HT1080 (cell line): ENCODE measurements at regions not wholly inside any gene's neighbourhood (a gene's known extent, or its start where the extent isn't known, plus 50 kb on each side); places are given as distances from the start of the nearest gene placed in this dataset.
"Not testable (repeated sequence)": the region's sequence is repeated elsewhere in the genome, so short reads cannot be mapped to it uniquely, and the experiment has no call there.

Experiments
- DNase-seq: peaks from one replicate; pipeline ENCODE4 v3.0.0-alpha.2; 2015; ENCODE audit warnings: low read depth

DNA sequence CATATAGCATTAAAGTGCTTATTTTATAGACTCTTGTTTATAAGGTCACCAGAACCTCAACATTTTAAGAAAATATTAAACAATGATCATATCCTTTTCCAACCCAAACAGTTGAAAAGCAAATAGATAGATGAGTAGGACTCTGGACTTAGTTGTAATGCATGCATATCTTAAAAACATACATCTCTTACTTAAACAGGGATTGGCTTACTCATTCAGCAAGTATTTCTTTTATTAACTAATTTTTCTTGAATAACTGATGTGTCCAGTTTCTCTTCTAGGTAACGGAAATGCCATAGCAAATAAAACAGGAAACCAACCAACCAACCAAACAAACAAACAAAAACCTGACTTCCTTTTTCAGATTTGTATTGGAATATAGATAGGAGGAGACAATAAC is 70.9 kb upstream of the NBPF4 start:
- DNase-seq, result no peak

DNA sequence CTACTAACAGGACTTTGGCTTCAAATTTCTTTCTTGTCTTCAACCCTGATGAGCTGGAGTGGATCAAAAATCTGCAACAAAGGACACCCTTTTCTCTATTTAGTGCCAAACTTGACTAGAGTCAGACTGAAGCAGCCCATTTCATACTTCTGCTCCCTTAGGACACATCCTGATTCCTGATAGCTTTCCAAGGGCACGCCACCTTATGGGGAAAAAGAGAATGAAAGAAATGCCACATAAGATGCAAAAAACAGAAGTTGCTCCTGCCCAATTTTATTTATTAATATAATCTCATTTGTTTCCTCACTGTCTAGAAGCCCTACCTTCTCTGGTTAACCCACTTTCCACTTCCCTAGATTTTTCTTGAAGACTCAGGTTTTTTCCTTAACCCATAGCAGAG is 72.7 kb upstream of the NBPF4 start:
- DNase-seq, result peak; percentile 16

DNA sequence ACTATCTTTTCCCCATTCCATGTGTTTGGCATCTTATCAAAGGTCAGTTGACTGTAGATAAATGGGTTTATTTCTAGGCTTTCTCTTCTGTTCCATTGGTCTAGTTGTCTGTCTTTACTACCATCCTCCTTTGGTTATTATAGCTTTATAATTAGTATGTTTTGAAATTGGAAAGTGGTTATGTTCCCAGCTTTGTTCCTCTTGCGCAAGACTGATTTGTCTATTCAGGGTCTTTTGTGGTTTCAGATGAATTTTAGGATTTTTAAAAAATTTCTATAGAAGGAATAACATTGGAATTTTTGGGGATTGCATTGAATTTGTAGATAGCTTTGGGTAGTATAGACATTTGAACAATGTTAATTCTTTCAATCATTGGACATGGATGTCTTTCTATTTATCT is 77.0 kb upstream of the NBPF4 start:
- DNase-seq, result no peak

GRCh38 chr1:108325338-108325737 is 81.5 kb upstream of the NBPF4 start:
- DNase-seq, result not testable (repeated sequence)

GRCh38 chr1:108327534-108328466 is 83.9 kb upstream of the NBPF4 start:
- peak; percentile 46 for DNase-seq

DNA sequence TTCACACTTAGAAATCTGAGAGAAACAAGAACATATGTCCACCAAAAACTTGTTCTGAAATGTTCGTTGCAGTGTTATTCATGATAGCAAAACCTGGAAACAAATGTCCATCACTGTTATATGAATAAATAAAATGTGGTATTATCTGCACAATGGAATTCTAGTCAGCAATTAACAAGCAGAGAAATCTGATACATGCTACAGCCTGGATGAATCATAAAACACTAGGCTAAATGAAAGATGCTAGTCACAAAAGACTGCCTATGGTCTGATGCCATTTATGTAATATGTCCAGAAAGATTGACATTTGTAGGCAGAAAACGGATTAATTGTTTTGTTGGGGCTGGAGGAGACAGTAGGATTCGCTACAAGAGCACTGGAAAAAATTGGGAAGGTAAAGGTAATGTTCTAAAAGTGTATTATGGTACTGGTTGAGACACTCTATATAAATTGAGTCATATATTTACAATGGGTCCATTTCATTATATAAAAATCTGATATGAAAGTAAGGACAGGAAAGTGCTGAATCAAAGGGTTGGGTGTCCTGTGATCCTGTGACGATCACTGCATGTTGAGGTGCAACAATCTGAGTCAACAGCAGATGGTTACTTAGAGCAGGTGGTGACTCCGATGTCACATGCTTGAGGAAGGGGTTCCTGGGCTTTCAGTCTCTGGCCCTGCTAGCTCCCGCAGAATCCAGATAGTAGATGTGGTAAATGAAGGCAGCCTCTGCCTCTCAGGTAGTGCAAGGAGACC is 102.1 kb upstream of the NBPF4 start:
- DNase-seq, result peak; percentile 18

DNA sequence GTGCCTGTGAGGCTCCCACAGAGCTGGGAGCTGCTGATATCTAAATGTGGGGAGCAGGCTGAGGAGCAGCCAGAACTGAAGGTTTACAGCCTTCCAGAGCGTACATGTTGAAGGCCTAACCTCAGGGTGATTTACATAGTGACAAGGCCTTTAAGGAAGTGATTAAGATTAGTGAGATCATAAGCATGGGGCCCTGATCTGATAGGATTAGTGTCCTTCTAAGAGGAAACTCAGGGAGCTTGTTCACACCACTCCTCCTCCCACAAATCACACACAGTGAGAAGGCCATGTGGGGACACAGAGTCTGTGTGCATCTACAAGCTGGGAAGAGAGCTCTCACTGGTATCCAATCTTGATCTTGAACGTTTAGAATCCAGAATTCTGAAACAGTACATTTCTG is 92.3 kb upstream of the NBPF6 start:
- DNase-seq, result peak; percentile 9

GRCh38 chr1:108380059-108380832 is 69.9 kb upstream of the NBPF6 start:
- not testable (repeated sequence) for DNase-seq
